ENCODE measurements at regions not wholly inside any gene's neighbourhood (a gene's known extent, or its start where the extent isn't known, plus 50 kb on each side); places are given as distances from the start of the nearest gene placed in this dataset.

GRCh38 chr13:97076898-97077297 lies 82.6 kb upstream of the OXGR1 start:
- Histone ChIP-seq H3K27ac (ENCODE audit: control insufficient read depth, insufficient read depth, low read length) (no peak overlapping the region), H3K4me1 (ENCODE audit: control insufficient read depth, extremely low read depth, insufficient read depth, low read length) (no peaks in the 10 kb centered on the region), H3K9me3 (ENCODE audit: control insufficient read depth, low read depth, low read length) (no peaks in the 10 kb centered on the region), H3K79me2 (ENCODE audit: control insufficient read depth, insufficient read depth, low read length) (no peaks in the 10 kb centered on the region), H3K36me3 (ENCODE audit: control insufficient read depth in 2 of 2, extremely low read depth in 1 of 2, insufficient read depth in 2 of 2, low read length in 2 of 2) (no peaks in the 10 kb centered on the region), H3K4me2 (ENCODE audit: control insufficient read depth, extremely low read depth, insufficient read depth, low read depth, low read length) (no peak overlapping the region), H3K9me1 (ENCODE audit: control insufficient read depth, extremely low read depth, insufficient read depth, low read length) (no peaks in the 10 kb centered on the region), H3K4me3 (ENCODE audit: control insufficient read depth in 2 of 3, extremely low read depth in 1 of 3, insufficient read depth in 2 of 3, low read depth in 1 of 3, low read length in 3 of 3) (no peak overlapping the region), H3K27me3 (ENCODE audit: control insufficient read depth, extremely low read depth, insufficient read depth, low read length) (no peaks in the 10 kb centered on the region), H4K20me1 (ENCODE audit: control insufficient read depth, extremely low read depth, insufficient read depth, low read length) (no peaks in the 10 kb centered on the region), H2AFZ (ENCODE audit: control insufficient read depth, low read length) (no peak overlapping the region), H3K9ac (ENCODE audit: control insufficient read depth, extremely low read depth, insufficient read depth, low read length) (no peak overlapping the region)
- no peak for DNase-seq (ENCODE audit: low read depth, low spot score)
- dilution Hi-C loops (cut with MboI; ENCODE audit: extremely low pct_ligation_motif_present, low sequenced_read_pairs), result no loop called here
- TF ChIP-seq CTCF (optimal IDR thresholded peaks at IDR 0.05 in 1 of 3, IDR thresholded peaks at IDR 0.05 in 1 of 3, conservative IDR thresholded peaks at IDR 0.05 in 1 of 3; ENCODE audit: extremely low read depth in 1 of 3, insufficient read depth in 2 of 3, low read length in 3 of 3) (no peak), EZH2 (IDR thresholded peaks at IDR 0.05; ENCODE audit: low read length) (no peak)
- FAIRE-seq, result no peak

- no peak overlapping the region for H2AFZ ChIP-seq (ENCODE audit: control insufficient read depth, low read length)
- no peak overlapping the region for H3K4me3 ChIP-seq (ENCODE audit: control insufficient read depth in 2 of 3, extremely low read depth in 1 of 3, insufficient read depth in 2 of 3, low read depth in 1 of 3, low read length in 3 of 3)
- H4K20me1 ChIP-seq (ENCODE audit: control insufficient read depth, extremely low read depth, insufficient read depth, low read length), result no peaks in the 10 kb centered on the region
- no peak overlapping the region for H3K4me2 ChIP-seq (ENCODE audit: control insufficient read depth, extremely low read depth, insufficient read depth, low read depth, low read length)
- H3K9me1 ChIP-seq (ENCODE audit: control insufficient read depth, extremely low read depth, insufficient read depth, low read length), result no peaks in the 10 kb centered on the region
- DNase-seq (ENCODE audit: low read depth, low spot score), result no peak
- no peaks in the 10 kb centered on the region for H3K79me2 ChIP-seq (ENCODE audit: control insufficient read depth, insufficient read depth, low read length)
- H3K9me3 ChIP-seq (ENCODE audit: control insufficient read depth, low read depth, low read length), result no peaks in the 10 kb centered on the region
- TF ChIP-seq CTCF (optimal IDR thresholded peaks at IDR 0.05 in 1 of 3, IDR thresholded peaks at IDR 0.05 in 1 of 3, conservative IDR thresholded peaks at IDR 0.05 in 1 of 3; ENCODE audit: extremely low read depth in 1 of 3, insufficient read depth in 2 of 3, low read length in 3 of 3) (no peak), EZH2 (IDR thresholded peaks at IDR 0.05; ENCODE audit: low read length) (no peak)
- no peaks in the 10 kb centered on the region for H3K27me3 ChIP-seq (ENCODE audit: control insufficient read depth, extremely low read depth, insufficient read depth, low read length)
- H3K36me3 ChIP-seq (ENCODE audit: control insufficient read depth in 2 of 2, extremely low read depth in 1 of 2, insufficient read depth in 2 of 2, low read length in 2 of 2), result no peaks in the 10 kb centered on the region
- no peaks in the 10 kb centered on the region for H3K4me1 ChIP-seq (ENCODE audit: control insufficient read depth, extremely low read depth, insufficient read depth, low read length)
- H3K27ac ChIP-seq (ENCODE audit: control insufficient read depth, insufficient read depth, low read length), result no peak overlapping the region
- dilution Hi-C loops (cut with MboI; ENCODE audit: extremely low pct_ligation_motif_present, low sequenced_read_pairs), result no loop called here
- no peak overlapping the region for H3K9ac ChIP-seq (ENCODE audit: control insufficient read depth, extremely low read depth, insufficient read depth, low read length)
- FAIRE-seq, result no peak
Measured at GRCh38 chr13:97077341-97077740, 83.1 kb upstream of the OXGR1 start.

Measured in keratinocyte (primary cell).